Sigmoid colon (tissue), 4 donors: ENCODE measurements at regions not wholly inside any gene's neighbourhood (a gene's known extent, or its start where the extent isn't known, plus 50 kb on each side); places are given as distances from the start of the nearest gene placed in this dataset.

Experiments
- EP300 ChIP-seq, 4 donors: sonication (generic); formaldehyde crosslinking; IDR thresholded peaks; one replicate each; pipeline ENCODE4 v1.6.1; 2017; ENCODE audit warnings: antibody characterized with exemption in 4 of 4
- POLR2A ChIP-seq, 2 donors: fragments of 450-650 bp; IDR thresholded peaks; one replicate each; pipeline ENCODE4 v1.6.1; 2016; ENCODE audit warnings: antibody characterized with exemption in 2 of 2, mild to moderate bottlenecking in 2 of 2, moderate library complexity in 2 of 2
- POLR2AphosphoS5 ChIP-seq, 4 donors: sonication (generic); formaldehyde crosslinking; IDR thresholded peaks; one replicate each; pipeline ENCODE4 v1.6.1; 2017; ENCODE audit warnings: antibody characterized with exemption in 4 of 4
- TF ChIP-seq, protein P1 (sequence below), 4 experiments: fragments of 450-650 bp in 3 of 4; fragments of 200-600 bp in 1 of 4; IDR thresholded peaks; one replicate each; pipeline ENCODE4 v1.5.1; 2016 to 2019; ENCODE audit warnings: antibody characterized with exemption in 4 of 4, mild to moderate bottlenecking in 3 of 4, moderate library complexity in 2 of 4

DNA sequence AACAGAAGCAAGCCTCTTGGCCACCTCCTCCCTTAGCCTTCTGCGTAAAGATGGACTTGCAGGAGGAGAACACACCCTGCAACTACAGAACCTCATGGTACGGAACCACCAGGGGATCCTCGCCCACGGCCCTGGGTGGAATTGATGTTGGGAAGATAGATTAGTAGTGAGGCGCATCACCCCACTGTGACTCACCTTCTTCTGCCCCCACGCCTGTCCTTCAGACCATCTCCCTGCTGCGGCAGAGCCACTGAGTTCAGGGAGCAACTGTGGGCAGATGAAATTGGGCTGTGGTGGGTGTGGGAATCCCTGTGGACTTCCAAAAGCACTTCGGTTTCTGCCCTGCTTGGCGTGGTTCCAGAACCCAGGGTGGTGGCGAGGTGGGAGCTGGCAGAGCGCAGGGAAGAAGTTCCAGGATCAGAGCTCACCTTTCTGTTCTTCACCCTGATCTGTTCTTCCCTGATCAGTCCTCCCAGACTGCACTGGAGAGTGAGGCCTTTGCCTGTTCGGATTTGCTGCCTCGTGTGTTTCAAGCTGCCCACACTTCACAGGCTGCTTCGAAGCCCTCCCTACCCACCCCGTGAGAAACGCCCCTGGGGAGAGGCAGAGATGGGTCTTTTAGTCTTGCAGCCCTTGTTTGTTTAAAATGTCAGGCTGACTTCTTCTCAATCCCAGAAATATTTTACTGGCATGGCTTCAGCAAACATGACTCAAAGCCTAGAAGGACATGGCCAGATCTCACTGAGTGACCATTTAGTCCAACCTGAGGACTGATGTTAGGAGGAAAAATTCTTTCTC lies 92.8 kb upstream of the MLN start:
- TF ChIP-seq, protein P1, sequence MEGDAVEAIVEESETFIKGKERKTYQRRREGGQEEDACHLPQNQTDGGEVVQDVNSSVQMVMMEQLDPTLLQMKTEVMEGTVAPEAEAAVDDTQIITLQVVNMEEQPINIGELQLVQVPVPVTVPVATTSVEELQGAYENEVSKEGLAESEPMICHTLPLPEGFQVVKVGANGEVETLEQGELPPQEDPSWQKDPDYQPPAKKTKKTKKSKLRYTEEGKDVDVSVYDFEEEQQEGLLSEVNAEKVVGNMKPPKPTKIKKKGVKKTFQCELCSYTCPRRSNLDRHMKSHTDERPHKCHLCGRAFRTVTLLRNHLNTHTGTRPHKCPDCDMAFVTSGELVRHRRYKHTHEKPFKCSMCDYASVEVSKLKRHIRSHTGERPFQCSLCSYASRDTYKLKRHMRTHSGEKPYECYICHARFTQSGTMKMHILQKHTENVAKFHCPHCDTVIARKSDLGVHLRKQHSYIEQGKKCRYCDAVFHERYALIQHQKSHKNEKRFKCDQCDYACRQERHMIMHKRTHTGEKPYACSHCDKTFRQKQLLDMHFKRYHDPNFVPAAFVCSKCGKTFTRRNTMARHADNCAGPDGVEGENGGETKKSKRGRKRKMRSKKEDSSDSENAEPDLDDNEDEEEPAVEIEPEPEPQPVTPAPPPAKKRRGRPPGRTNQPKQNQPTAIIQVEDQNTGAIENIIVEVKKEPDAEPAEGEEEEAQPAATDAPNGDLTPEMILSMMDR (IDR thresholded peaks at IDR 0.05), result no peak
- no peak for TF ChIP-seq EP300 (IDR thresholded peaks at IDR 0.05)
- TF ChIP-seq POLR2A (IDR thresholded peaks at IDR 0.05), result no peak
- TF ChIP-seq POLR2AphosphoS5 (IDR thresholded peaks at IDR 0.05), result no peak
